Activated T-cell treated with anti-CD3 and anti-CD28 coated beads, Interleukin-2, amount 50 U/mL, for 24 hours (primary cell): ENCODE measurements at regions not wholly inside any gene's neighbourhood (a gene's known extent, or its start where the extent isn't known, plus 50 kb on each side); places are given as distances from the start of the nearest gene placed in this dataset.
A peak's percentile ranks its signal among the peaks of the same experiment; 100 is the strongest.
"Not testable (repeated sequence)": the region's sequence is repeated elsewhere in the genome, so short reads cannot be mapped to it uniquely, and the experiment has no call there.

Source experiments
- DNase-seq: peaks from one replicate; pipeline ENCODE4 v3.0.0-alpha.2; 2020
- H3K27ac Mint-ChIP-seq: 2 replicates; pipeline ENCODE4 v1.8.0; 2020; ENCODE audit warnings: mild to moderate bottlenecking, mixed read lengths
- H3K27me3 Mint-ChIP-seq: 2 replicates; pipeline ENCODE4 v1.8.0; 2020; ENCODE audit warnings: mixed read lengths
- H3K36me3 Mint-ChIP-seq: 2 replicates; pipeline ENCODE4 v1.8.0; 2020; ENCODE audit warnings: low read depth, mixed read lengths
- H3K4me1 Mint-ChIP-seq: 2 replicates; pipeline ENCODE4 v1.8.0; 2020; ENCODE audit warnings: low read depth, mixed read lengths
- H3K4me3 Mint-ChIP-seq: 2 replicates; pipeline ENCODE4 v1.8.0; 2020; ENCODE audit warnings: mild to moderate bottlenecking, moderate library complexity, mixed read lengths
- H3K9me3 Mint-ChIP-seq: 2 replicates; pipeline ENCODE4 v1.8.0; 2020; ENCODE audit warnings: mixed read lengths

DNA sequence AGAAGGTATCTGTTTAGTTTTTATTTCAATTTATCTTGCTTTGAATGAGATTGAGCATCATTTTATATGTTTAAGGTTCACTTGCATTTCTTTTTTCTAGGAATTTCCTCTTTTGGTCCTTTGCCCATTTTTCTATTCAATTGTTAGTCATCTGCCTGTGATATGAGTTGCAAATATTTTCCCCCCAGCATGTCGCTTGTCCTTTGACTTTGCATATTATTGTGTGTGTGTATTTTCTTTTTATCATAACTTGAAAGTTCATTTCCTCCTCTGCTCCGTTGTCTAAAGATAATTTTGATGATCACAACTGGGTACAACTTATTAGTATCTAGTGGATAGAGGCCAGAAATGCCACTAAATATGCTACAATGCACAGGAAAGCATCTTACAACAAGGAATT, 132.7 kb upstream of the MDFIC start:
- H3K27me3 Mint-ChIP-seq: peaks cover 4% of the 10 kb centered on the region
- DNase-seq: no peak
- no peak overlapping the region for H3K4me3 Mint-ChIP-seq
- peak overlapping the region; percentile 87 for H3K27ac Mint-ChIP-seq
- peaks cover 70% of the 10 kb centered on the region for H3K4me1 Mint-ChIP-seq
- peaks cover 2% of the 10 kb centered on the region for H3K36me3 Mint-ChIP-seq
- peaks cover 7% of the 10 kb centered on the region for H3K9me3 Mint-ChIP-seq

DNA sequence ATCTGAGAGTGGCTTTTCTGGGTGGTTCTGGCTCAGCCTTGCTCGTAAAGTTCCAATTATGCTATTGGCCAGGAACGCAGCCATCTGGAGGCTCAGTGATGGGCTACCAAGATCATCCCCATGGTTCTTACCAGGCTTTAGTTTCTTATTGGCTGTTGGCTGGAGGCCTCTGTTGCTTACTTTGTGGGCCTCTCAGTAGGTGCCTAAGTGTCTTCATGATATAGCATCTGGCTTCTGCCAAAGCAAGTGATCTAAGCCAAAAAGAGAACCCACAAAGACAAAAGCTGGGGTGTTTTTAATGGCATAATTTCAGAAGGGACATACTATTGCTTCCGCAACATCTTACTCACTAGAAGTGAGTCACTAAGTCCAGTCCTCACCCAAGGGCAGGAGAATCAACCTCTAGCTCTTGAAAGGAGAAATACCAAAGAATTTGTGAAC, 132.0 kb upstream of the MDFIC start:
- H3K36me3 Mint-ChIP-seq: peaks cover 2% of the 10 kb centered on the region
- H3K27ac Mint-ChIP-seq: peak overlapping the region; percentile 87
- H3K9me3 Mint-ChIP-seq: peaks cover 7% of the 10 kb centered on the region
- H3K27me3 Mint-ChIP-seq: peaks cover 4% of the 10 kb centered on the region
- peaks cover 70% of the 10 kb centered on the region for H3K4me1 Mint-ChIP-seq
- DNase-seq: no peak
- H3K4me3 Mint-ChIP-seq: no peak overlapping the region

GRCh38 chr7:114790521-114790920, 131.4 kb upstream of the MDFIC start:
- DNase-seq: no peak
- Mint-ChIP-seq H3K36me3 (peaks cover 2% of the 10 kb centered on the region), H3K27ac (peak overlapping the region; percentile 87), H3K27me3 (peaks cover 9% of the 10 kb centered on the region), H3K4me3 (no peak overlapping the region), H3K4me1 (peaks cover 69% of the 10 kb centered on the region), H3K9me3 (peaks cover 7% of the 10 kb centered on the region)

DNA sequence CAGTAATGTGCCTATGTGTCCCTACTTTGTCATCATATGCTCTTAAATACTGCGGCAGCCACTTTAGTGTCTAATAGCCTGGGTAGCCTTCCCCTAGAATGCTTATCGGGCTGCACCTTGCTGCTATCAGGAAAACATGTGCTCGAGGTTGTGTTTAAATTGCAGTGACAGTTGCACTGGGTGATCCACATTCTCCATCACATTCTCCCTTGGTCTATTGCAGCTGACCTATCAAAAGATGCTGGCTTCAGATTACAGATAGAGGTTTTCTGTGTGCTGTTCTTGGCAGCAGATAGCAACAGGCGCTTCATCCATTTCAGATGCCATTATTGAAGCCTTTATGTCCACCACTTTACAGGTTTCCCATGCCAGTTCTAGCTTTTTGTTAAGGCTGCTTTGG, 130.1 kb upstream of the MDFIC start:
- DNase-seq: no peak
- Mint-ChIP-seq H3K27me3 (peaks cover 14% of the 10 kb centered on the region), H3K4me3 (no peak overlapping the region), H3K9me3 (peaks cover 7% of the 10 kb centered on the region), H3K36me3 (peaks cover 2% of the 10 kb centered on the region), H3K4me1 (peaks cover 72% of the 10 kb centered on the region), H3K27ac (peak overlapping the region; percentile 54)

- Mint-ChIP-seq H3K9me3 (peaks cover 7% of the 10 kb centered on the region), H3K4me1 (peaks cover 76% of the 10 kb centered on the region), H3K4me3 (no peak overlapping the region), H3K27ac (peak overlapping the region; percentile 87), H3K27me3 (peaks cover 14% of the 10 kb centered on the region), H3K36me3 (peaks cover 2% of the 10 kb centered on the region)
- DNase-seq: no peak
Observed at GRCh38 chr7:114793155-114793845, 128.6 kb upstream of the MDFIC start.

GRCh38 chr7:114795475-114795874, 126.4 kb upstream of the MDFIC start:
- H3K4me1 Mint-ChIP-seq: peaks cover 74% of the 10 kb centered on the region
- H3K27me3 Mint-ChIP-seq: peaks cover 14% of the 10 kb centered on the region
- no peaks in the 10 kb centered on the region for H3K36me3 Mint-ChIP-seq
- H3K9me3 Mint-ChIP-seq: no peaks in the 10 kb centered on the region
- no peak for DNase-seq
- peak overlapping the region; percentile 58 for H3K27ac Mint-ChIP-seq
- no peak overlapping the region for H3K4me3 Mint-ChIP-seq

- peaks cover 10% of the 10 kb centered on the region for H3K27me3 Mint-ChIP-seq
Observed at GRCh38 chr7:114799628-114800028, 122.3 kb upstream of the MDFIC start.

DNA sequence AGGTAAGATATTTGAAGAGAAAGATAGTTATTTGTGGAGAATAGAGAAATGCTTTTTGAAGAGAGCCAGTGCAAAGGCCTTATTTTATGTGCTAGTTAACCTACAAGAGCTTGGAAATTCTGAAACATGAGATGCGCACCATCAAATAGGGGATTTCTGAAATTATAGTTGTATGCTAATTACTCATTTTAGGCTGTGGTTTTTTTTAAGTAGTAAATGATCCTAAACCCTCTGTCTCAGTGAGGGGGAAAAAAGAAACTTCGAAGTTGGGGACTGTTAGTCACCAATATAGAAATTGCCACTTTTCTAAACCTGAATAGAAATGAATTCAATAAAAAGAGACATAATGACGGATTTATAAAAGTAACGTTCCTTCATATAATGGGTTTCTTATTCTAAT, 119.3 kb upstream of the MDFIC start:
- peak overlapping the region; percentile 93 for H3K27ac Mint-ChIP-seq

More at GRCh38 chr7:114799628-114800028, 122.3 kb upstream of the MDFIC start:
- Mint-ChIP-seq H3K9me3 (no peaks in the 10 kb centered on the region), H3K36me3 (no peaks in the 10 kb centered on the region), H3K4me3 (no peak overlapping the region), H3K27ac (peak overlapping the region; percentile 93), H3K4me1 (peaks cover 78% of the 10 kb centered on the region)
- no peak for DNase-seq

GRCh38 chr7:114806590-114807162, 115.2 kb upstream of the MDFIC start:
- Mint-ChIP-seq H3K27me3 (no peaks in the 10 kb centered on the region), H3K36me3 (no peaks in the 10 kb centered on the region), H3K27ac (no peak overlapping the region), H3K4me3 (no peak overlapping the region), H3K9me3 (no peaks in the 10 kb centered on the region), H3K4me1 (peaks cover 29% of the 10 kb centered on the region)
- no peak for DNase-seq

More for the DNA sequence above, 119.3 kb upstream of the MDFIC start:
- Mint-ChIP-seq H3K4me3 (peak overlapping the region; percentile 2), H3K9me3 (no peaks in the 10 kb centered on the region), H3K36me3 (no peaks in the 10 kb centered on the region), H3K27me3 (no peaks in the 10 kb centered on the region), H3K4me1 (peaks cover 64% of the 10 kb centered on the region)
- no peak for DNase-seq

GRCh38 chr7:114812570-114812969, 109.3 kb upstream of the MDFIC start:
- no peak overlapping the region for H3K4me3 Mint-ChIP-seq
- H3K4me1 Mint-ChIP-seq: peaks cover 30% of the 10 kb centered on the region
- no peaks in the 10 kb centered on the region for H3K27me3 Mint-ChIP-seq
- peaks cover 2% of the 10 kb centered on the region for H3K9me3 Mint-ChIP-seq
- H3K36me3 Mint-ChIP-seq: peaks cover 3% of the 10 kb centered on the region
- no peak overlapping the region for H3K27ac Mint-ChIP-seq
- no peak for DNase-seq

GRCh38 chr7:114813624-114814023, 108.3 kb upstream of the MDFIC start:
- no peak overlapping the region for H3K4me3 Mint-ChIP-seq
- peaks cover 2% of the 10 kb centered on the region for H3K9me3 Mint-ChIP-seq
- DNase-seq: no peak
- H3K27me3 Mint-ChIP-seq: no peaks in the 10 kb centered on the region
- peaks cover 3% of the 10 kb centered on the region for H3K36me3 Mint-ChIP-seq
- H3K27ac Mint-ChIP-seq: peak overlapping the region; percentile 55
- H3K4me1 Mint-ChIP-seq: peaks cover 35% of the 10 kb centered on the region

GRCh38 chr7:114817036-114817435, 104.9 kb upstream of the MDFIC start:
- not testable (repeated sequence) for H3K27ac Mint-ChIP-seq, H3K4me3 Mint-ChIP-seq, H3K36me3 Mint-ChIP-seq, H3K9me3 Mint-ChIP-seq, DNase-seq, H3K27me3 Mint-ChIP-seq
- peaks cover 57% of the 10 kb centered on the region for H3K4me1 Mint-ChIP-seq

DNA sequence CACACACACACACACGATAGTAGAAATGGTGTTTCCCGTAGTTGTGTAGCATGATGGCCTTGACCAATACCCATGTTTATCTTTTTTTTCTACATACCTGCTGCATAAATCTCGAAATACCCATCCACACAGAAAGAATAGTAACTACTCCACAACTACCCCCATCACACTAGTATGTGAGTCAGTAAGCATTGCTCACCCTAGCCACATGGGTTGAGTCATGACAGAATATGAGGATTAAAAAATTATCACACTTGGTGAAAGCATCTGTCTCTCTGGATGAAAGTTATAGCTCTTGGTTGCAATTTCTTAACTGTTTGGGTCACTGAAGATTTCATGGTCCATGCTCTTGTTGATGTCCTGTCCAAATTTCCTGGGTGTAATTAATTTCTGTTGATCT, 103.4 kb upstream of the MDFIC start:
- DNase-seq: no peak
- Mint-ChIP-seq H3K36me3 (peaks cover 3% of the 10 kb centered on the region), H3K27me3 (peaks cover 7% of the 10 kb centered on the region), H3K4me3 (no peak overlapping the region), H3K27ac (peak overlapping the region; percentile 7), H3K9me3 (peaks cover 2% of the 10 kb centered on the region), H3K4me1 (peaks cover 48% of the 10 kb centered on the region)

- Mint-ChIP-seq H3K4me3 (no peak overlapping the region), H3K36me3 (peaks cover 3% of the 10 kb centered on the region), H3K4me1 (peaks cover 38% of the 10 kb centered on the region), H3K27ac (no peak overlapping the region), H3K9me3 (peaks cover 2% of the 10 kb centered on the region), H3K27me3 (peaks cover 7% of the 10 kb centered on the region)
- no peak for DNase-seq
Observed at GRCh38 chr7:114819616-114820362, 102.1 kb upstream of the MDFIC start.
